DMS 273 (cell line): ENCODE measurements at regions not wholly inside any gene's neighbourhood (a gene's known extent, or its start where the extent isn't known, plus 50 kb on each side); places are given as distances from the start of the nearest gene placed in this dataset.

ENCODE experiments used
- DNase-seq: peaks from one replicate; lab custom pipeline; 2025; ENCODE audit not compliant: unreplicated experiment; lab: John Stamatoyannopoulos, UW

DNA sequence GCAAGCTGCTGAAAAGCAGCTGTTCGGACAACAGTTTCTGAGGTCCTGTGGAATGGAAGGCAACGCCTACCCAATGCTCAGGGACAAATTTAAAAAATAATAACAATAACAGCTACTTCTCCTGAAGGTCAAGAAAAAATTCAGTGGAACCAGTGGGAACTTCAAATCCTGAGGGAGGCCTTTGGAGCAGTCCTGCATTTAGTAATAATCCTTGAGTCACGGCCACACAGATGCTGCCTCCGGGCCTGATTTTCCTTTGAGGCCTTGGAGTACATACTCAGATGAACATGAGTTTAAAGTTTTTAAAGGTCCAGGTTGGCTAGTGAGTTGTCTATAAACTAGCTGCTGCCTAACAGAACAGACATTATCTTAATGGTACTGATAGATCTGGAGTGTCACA is 268.0 kb downstream of the MSRB3 start:
- no peak for DNase-seq

DNA sequence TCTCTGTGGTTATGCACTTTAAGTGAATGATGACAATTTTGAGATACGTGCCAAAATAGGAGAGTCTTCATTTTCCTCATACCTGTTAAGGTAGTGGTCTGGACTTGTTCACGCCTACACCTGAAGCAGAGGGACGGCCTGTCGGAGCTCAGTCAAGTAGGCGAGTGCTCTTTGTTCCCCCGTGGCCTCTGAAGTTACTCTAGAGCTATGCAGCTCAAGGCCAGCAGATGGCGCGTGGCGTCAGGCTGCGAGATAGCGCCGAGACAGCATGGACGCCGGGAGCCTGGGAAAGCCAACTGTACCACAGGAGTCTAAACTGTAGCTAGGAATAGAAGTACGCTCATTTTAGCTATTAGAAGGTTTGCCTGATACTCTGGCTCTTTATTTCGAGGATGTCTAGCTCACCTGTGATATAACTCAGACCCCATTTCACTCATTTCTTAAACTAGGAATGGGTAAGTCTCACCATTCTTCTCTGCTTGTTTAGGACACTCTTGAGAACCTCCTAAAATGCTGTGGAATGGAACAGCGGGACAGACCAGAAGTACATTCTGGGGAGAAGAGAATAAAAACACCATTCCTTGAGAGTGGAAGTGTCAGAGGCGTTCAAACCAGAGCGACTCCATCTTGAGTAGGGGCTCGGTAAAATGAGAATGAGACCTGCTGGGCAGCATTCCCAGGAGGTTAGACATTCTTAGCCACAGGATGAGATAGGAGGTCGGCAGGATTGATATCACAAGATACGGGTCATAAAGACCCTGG is 267.4 kb upstream of the HMGA2 start:
- peak; percentile 75 for DNase-seq

DNA sequence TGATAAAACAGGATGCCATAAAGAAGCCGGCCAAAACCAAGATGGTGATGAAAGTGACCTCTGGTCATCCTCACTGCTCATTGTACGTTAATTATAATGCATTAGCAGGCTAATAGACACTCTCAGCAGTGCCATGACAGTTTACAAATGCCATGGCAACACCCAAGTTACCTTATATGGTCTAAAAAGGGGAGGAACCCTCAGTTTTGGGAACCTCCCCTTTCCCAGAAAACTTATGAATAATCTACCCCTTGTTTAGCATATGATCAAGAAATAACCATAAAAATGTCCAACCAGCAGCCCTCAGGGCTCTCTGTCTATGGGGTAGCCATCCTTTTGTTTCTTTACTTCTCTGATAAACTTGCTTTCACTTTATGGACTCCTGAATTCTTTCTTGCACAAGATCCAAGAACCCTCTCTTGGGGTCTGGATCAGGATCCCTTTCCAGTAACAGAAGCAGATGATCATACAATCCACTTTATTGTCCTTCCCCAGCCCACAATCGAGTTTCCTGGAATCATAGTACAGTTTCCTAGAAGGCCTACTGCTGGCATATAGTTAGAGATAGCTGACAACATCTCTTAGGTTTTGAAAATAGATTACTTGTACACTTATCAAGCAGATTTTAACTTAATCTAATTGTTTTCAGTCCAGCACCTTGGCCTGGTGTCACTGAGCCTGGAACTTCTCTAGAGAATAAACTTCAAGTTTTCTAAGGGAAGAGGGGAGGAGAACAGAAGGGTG is 266.7 kb upstream of the HMGA2 start:
- no peak for DNase-seq

DNA sequence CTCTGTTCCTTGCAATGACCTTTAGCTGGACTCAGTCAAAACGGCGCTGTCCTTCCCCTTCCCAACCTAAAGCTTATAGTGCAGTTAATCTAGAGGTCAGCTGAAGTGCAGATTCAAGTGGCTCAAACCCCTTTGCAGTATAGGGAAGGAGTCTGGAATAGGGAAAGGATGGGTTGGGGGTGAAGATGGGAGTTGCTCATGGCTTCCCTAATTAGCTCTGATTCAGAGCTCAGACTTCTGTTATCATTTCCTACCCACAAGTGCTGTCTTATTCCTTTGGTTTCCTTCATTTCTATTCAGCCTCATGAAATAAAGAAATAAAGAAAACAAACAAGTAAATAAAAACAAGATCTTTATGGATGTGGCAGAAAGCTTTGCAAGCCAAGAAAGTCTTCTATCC is 264.0 kb upstream of the HMGA2 start:
- DNase-seq = no peak

DNA sequence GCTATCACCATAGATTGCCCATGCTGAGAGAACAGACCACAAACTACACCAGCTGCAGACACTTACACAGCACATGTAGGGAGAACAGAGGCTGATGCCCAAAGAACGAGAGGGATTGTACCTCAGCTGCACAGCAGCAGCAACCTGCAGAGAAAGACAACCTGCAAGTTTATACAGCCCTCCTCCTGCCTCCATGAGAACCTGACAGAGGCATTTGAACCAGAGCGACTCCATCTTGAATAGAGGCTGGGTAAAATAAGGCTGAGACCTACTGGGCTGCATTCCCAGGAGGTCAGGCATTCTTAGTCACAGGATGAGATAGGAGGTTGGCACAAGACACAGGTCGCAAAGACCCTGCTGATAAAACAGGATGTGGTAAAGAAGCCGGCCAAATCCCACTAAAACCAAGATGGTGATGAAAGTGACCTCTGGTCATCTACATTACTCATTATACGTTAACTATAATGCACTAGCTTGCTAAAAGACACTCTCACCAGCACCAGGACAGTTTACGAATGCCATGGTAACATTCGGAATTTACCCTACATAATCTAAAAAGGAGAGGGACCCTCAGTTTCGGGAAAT is 262.4 kb upstream of the HMGA2 start:
- no peak for DNase-seq

DNA sequence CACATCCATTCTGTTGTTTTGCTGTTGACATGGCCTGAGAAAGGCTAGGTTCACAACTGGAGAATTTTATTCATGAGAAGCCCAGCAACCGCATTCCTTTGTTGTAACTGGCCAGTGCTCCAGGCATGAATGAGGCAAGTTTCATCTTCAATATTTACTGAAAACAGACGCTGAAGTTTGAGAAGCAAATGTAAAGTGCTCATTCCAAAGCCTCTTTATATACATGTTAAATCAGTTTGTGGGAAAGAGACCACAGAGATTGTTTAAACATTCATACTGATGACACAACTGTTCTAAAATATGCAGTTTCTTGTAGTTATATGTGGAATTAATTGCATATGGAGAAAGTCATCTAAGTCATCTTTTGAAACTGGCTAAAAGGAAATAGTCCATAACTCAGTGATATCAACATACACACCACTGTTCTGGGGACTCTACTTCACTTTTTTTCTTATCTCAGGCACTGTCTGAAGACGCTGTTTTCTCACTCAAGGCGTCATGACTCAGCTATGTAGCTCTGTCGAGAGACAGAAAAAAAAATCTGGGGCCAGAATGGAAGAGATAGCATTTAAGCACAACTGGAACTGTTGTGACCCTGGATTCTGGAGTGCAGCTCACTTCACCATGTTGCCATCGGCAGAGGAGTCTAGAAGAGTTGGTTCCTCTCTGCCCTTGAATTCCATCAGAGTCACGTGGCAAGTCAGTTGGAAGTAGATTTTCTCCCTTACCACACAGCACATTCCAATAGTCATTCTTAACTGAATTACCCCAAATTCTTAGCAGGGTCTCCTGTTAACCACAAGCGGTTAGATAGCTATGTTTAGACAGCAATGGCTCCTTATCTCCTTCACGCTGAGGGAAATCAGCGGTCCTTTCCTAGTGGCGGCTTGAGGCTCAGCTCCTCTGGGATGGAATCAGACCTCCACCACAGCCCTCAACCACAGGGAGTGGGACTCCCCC is 258.4 kb upstream of the HMGA2 start:
- DNase-seq = no peak

DNA sequence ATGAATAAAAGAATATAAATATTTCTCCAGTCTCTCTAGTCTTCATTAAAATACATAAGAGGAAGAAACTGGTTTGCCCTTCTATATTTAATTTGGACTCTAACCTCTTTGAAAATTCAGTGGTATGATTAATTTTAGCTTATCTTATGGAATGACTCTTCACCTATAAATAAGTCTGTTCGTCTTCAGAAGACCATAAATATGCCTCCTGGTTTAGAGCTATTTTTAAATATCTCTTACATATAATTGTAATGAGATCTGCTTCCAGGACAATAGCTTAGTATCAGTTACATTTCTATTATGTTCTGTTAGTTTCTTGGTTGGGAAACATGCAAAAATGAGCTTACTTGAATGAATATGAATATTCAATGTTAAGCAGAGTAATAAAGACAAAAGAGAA is 257.5 kb upstream of the HMGA2 start:
- DNase-seq = no peak

DNA sequence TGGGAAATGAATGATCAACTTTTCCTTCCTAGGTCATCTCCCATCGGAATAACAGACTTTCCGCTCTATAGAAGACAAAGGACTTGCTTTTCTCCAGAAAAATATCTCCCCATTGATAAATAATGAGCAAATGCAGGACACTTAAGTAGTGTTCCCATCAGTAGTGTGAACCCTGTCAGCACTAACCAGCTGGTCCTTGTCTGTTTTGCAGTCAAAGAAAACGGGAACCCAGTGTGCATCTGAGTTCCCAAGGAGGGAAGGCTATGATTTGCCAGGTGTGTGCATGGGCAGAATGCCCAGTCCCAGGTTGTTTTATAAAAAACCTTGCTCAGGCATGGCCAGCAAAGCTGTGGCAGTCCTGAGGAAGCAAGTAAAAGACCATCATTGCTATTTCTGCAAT is 256.5 kb upstream of the HMGA2 start:
- DNase-seq = no peak

DNA sequence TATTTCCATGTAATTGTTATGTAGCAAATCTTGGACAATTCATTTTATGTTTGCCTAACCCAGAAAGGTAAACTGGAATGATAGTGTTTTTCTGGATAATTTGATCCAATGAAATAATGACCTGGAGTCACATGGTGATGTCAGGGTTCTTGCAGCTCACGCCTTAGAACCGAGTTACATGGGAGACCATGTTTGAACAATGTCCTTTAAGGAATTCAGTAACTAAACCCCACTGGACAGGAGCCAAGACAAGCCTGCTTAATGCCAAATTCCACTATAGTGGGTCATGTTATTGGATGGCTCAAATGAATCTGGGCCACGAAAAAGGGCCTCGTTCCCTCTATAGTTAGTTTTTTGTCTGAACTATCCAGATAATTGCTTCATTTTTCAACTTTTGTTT is 255.8 kb upstream of the HMGA2 start:
- DNase-seq = no peak

DNA sequence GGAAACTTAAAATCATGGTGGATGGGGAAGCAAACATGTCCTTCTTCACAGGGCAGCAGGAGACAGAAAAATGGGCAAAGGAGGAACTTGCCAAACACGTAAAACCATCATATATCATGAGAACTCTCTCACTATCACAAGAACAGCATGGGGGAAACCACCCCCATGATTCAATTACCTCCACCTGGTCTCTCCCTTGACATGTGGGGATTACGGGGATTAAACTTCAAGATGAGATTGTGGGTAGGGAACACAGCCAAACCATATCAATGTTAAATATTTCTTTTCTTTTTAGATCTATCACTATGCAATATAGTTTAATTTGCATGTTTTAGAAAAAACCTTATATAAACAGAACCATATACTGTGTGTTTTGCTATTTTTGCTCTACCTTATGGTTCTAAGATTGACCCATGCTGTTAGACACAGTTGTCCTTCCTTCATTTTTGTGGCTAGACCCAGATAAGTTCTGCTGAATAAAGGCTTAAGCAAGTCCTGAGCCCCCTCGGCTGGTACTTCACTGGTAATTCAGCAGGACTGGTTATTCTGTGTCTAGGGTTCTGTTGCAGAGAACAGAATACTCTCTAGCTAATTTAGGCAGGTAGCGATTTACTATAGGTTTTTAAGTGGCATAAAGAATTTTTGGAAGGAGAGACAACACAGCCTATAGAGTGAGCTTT is 253.7 kb upstream of the HMGA2 start:
- no peak for DNase-seq

DNA sequence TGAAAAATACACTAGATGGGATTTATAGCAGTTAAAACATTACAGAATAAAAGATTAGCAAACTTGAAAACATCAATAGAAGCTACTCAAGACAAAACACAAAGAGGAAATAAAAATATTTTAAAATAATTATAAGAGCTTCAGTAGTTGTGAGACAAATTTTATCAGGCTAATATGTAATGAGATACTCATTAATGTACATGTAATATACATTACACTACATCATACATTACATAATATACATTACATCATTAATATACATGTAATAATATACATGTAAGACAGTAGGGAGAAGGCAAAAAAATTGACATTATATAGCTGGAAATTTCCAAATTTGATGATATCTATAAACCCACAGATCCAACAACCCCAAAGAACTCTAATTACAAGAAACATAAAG is 249.4 kb upstream of the HMGA2 start:
- no peak for DNase-seq

DNA sequence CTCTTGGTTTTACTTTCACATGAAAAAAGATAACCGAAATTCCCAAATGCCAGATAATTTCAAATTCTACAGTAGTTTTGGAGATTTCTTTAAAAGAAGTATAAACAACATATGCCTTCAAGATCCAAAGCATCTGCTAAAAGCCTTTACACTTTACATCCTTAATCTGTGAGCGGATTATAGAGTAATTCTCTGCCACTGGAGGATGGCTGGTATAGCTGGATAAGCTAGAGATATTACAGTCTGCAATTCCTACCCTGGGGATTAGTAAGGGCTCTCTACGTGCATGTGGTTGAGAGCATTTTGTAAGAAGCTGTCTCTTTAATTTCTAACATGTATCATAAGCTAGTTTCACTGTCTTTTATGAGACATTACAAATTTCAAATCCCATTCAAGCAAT is 240.3 kb upstream of the HMGA2 start:
- DNase-seq = no peak

DNA sequence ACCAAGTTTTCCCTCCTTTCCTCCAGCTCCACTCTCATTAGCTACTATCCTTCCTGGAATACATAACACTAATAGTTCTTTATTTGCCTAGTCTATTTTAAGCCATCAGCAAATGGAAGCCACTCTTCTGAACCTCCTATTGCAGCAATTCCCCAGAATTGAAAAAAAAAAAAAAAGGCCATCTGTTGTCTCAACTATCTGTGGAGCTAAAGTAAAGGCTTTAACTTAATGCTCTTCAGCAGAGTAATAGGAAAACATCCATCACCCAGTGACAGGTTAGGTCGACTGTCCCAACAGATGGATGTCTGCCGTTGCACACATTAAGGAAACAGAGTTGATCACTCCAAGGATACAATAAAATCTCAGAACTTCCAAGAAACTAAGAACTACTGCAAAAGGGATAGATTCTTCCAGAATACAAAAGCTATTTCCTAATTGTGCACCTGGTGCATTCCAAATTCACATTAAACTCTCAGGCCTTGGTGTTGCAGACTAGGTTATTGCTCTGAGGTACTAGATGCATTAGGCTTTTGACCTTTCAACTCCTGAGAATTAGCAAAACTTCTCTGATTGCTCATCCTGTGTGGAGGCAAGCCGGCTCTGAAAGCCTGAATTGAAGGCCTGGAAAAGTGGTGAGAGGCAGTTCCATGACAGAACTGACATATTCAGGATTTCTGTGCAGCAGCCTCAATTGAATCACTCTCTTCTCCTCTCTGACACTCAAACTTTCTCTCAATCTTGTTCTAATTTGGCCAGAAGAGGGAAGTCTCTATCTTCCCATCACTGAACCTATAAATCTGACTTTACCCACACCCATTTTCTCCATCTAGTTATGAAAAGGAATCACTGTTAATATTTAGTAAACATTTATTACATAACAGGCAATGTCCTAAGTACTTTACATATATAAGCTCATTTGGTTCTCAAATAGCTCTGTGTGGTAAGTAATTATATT is 238.4 kb upstream of the HMGA2 start:
- no peak for DNase-seq

DNA sequence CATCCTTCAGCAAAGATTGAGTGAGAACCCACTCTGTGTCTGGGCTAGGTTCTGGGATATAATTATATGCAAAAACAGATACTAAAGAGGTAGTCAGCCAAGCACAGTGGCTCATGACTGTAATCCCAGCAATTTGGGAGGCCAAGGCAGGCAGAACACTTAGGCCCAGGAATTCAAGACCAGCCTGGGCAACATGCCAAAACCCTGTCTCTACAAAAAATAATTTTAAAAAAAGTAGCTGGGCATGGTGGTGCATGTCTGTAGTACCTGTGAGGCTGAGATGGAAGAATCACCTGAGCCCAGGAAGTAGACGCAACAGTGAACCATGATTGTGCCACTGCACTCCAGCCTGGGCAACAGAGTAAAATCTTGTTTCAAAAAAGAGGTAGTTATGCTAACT is 237.5 kb upstream of the HMGA2 start:
- DNase-seq = no peak

DNA sequence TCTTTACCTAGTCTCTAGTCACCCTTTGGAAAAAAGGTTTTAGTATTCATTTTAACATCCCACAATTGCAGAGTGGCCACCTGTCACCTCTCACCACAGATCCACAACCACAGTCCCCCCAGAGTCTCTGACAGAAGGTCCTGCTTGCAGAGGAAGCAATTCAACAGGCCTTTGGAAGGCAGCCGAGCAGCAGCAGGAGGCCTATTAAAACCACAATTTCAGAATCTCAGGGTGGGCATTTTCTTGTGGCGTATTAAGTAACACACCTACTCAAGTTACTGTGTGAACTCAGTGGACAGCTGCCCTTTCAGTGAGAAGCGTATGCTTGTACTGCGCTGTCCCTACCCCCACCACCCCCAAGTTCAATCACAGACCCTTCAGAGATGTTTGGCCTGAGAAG is 234.0 kb upstream of the HMGA2 start:
- peak; percentile 35 for DNase-seq

DNA sequence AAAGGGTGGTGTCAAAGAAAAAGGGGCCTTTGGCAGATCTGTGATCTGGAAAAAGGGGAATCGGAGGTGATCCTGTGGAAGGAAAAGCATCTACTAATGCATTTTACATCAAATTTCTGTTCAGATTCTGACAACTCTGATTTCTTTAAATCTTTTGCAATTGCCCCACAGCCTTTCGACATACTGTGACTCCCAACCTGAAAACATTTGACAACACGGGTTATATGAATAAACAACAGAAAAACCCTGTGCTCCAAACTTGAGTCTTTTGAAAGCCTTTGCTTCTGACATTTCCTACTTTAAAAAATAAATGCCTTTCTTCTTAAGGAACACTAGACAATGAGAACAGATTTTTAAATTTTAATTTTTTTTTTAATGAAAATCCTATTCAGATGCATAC is 231.9 kb upstream of the HMGA2 start:
- no peak for DNase-seq

DNA sequence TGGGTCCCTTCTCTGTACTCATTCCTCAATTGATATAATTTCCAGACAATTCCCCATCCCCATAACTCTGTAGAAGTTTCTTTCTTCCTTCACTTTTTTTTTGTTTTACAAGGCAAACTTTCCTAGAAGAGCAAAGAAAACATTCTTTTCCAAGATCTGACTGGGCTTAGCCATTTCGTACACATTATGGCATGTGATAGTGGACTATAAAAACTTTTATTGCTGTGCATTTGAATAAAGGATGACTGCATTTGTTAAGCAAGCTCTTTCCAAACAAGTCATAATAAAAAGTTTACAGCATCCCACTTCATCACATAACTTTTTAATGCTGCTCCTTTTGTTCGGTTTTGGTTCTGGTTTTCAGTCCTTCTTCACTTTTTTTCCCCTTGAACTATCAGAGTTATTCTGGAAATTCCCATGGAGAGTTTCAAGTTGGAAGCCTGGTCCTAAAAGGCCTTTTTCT is 231.0 kb upstream of the HMGA2 start:
- no peak for DNase-seq

DNA sequence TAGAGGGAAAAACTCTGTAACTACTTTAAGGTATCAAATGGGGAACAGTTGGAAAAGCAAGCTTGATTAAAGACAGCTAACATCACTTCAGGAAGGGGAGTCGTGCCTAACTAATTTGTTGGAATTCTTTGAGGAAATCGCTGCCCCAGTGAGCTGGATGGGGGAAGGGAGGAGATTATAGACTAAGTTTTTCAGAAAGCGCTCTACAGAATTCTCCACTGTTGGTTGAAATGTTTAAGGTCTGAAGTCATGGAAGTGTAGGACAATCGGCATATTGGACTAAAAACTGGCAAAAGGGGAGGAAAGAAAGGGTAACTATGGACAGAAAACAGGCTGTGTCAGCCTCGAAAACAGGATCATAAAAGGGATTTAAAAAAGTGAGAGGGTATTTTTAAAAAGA is 229.9 kb upstream of the HMGA2 start:
- DNase-seq = no peak

DNA sequence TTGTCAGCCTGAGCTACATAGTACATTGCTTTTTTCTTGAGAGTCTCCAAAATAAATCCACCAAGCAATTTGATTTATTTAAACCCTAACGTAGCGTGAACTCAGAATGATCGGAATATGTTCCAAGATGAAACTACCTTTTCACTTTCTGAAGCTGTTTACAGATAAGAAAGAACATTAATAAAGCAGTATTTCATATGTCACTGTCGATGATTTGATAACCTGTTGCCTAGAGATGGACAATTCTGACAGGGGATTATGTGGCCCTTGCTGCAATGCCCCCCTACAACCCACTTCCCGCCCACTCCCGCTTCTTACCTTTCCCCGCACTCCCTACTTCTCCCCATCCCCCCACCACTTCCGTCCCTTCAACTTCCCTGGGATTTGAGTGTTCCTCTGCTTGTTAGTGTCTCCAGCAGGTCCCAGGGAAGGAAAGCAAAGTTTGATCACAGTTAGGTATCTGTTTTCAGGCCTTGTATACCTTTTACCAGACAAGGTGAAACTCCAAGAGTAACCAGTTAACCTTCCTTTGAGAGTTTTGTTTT is 229.2 kb upstream of the HMGA2 start:
- no peak for DNase-seq
